Neural cell (in vitro differentiated cells): ENCODE measurements at regions not wholly inside any gene's neighbourhood (a gene's known extent, or its start where the extent isn't known, plus 50 kb on each side); places are given as distances from the start of the nearest gene placed in this dataset.

Experiments
- H2AFZ ChIP-seq: fragments of 200-600, 300-800 bp; sonication (generic), shearing (Covaris generic); 2 replicates; pipeline ENCODE4 v1.6.0; 2014; ENCODE audit warnings: low read depth, mild to moderate bottlenecking, antibody characterized with exemption, low read length, moderate library complexity
- H3F3A ChIP-seq: fragments of 200-600 bp; shearing (Covaris generic); 2 replicates; pipeline ENCODE4 v1.6.1; 2016; ENCODE audit warnings: mild to moderate bottlenecking, moderate library complexity, mixed read lengths, antibody characterized with exemption, low read length; ENCODE audit not compliant: insufficient read depth, poor library complexity, severe bottlenecking
- H3K27ac ChIP-seq: fragments of 200-600, 300-800 bp; sonication (generic), shearing (Covaris generic); 2 replicates; pipeline ENCODE4 v1.5.1; 2014; ENCODE audit warnings: mild to moderate bottlenecking, low read length, moderate library complexity
- H3K27me3 ChIP-seq: fragments of 300-800, 200-600 bp; sonication (generic), shearing (Covaris generic); 2 replicates; pipeline ENCODE4 v1.6.0; 2014; ENCODE audit warnings: mild to moderate bottlenecking, low read depth, low read length, moderate library complexity; ENCODE audit not compliant: insufficient read depth
- H3K36me3 ChIP-seq: fragments of 300-800, 200-600 bp; sonication (generic), shearing (Covaris generic); 2 replicates; pipeline ENCODE4 v1.5.1; 2014; ENCODE audit warnings: mild to moderate bottlenecking, antibody characterized with exemption, low read length, moderate library complexity; ENCODE audit not compliant: insufficient read depth
- H3K4me2 ChIP-seq: fragments of 300-800, 200-600 bp; sonication (generic), shearing (Covaris generic); 2 replicates; pipeline ENCODE4 v1.6.0; 2014; ENCODE audit warnings: mild to moderate bottlenecking, low read length
- H3K4me3 ChIP-seq: fragments of 300-800, 200-600 bp; sonication (generic), shearing (Covaris generic); 2 replicates; pipeline ENCODE4 v1.5.1; 2014; ENCODE audit warnings: mild to moderate bottlenecking, low read length, moderate library complexity
- H3K79me2 ChIP-seq: fragments of 200-600 bp; shearing (Covaris generic); replicated peaks from 2 replicates; pipeline ENCODE4 v1.6.0; 2014; ENCODE audit warnings: mild to moderate bottlenecking, low read length, moderate library complexity; ENCODE audit not compliant: insufficient read depth
- H3K9ac ChIP-seq: fragments of 300-800, 200-600 bp; sonication (generic), shearing (Covaris generic); 2 replicates; pipeline ENCODE4 v1.6.1; 2016; ENCODE audit warnings: mild to moderate bottlenecking, low read length, mixed read lengths
- H3K9me2 ChIP-seq: fragments of 200-600 bp; shearing (Covaris generic); 2 replicates; pipeline ENCODE4 v1.6.1; 2016; ENCODE audit warnings: mild to moderate bottlenecking, low read length, mixed read lengths; ENCODE audit not compliant: insufficient read depth
- H3K9me3 ChIP-seq: fragments of 200-600, 300-800 bp; sonication (generic), shearing (Covaris generic); 2 replicates; pipeline ENCODE4 v1.6.1; 2016; ENCODE audit warnings: mild to moderate bottlenecking, mixed run types, low read length, moderate library complexity, mixed read lengths
- H4K20me1 ChIP-seq: fragments of 200-600 bp; shearing (Covaris generic); 2 replicates; pipeline ENCODE4 v1.6.1; 2016; ENCODE audit warnings: mild to moderate bottlenecking, mixed run types; ENCODE audit not compliant: insufficient read depth
- EP300 ChIP-seq: fragments of 450-650 bp; conservative IDR thresholded peaks from 2 replicates; pipeline ENCODE4 v1.6.1; 2014; ENCODE audit warnings: antibody characterized with exemption, mild to moderate bottlenecking, moderate library complexity; ENCODE audit not compliant: poor library complexity, severe bottlenecking
- EZH2 ChIP-seq: fragments of 200-600, 300-800 bp; shearing (Covaris generic), sonication (generic); IDR thresholded peaks from 2 replicates; pipeline ENCODE4 v1.6.1; 2014; ENCODE audit warnings: antibody characterized with exemption, low read length, borderline replicate concordance, mild to moderate bottlenecking; ENCODE audit not compliant: insufficient read depth, poor library complexity, severe bottlenecking
- MXI1 ChIP-seq: fragments of 450-650 bp; conservative IDR thresholded peaks from 2 replicates; pipeline ENCODE4 v1.6.1; 2014; ENCODE audit warnings: antibody characterized with exemption, mild to moderate bottlenecking; ENCODE audit not compliant: poor library complexity, severe bottlenecking
- POLR2AphosphoS5 ChIP-seq: IDR thresholded peaks from 2 replicates; pipeline ENCODE4 v1.6.1; 2012
- RAD21 ChIP-seq: fragments of 450-650 bp; conservative IDR thresholded peaks from 2 replicates; pipeline ENCODE4 v1.6.1; 2014; ENCODE audit warnings: antibody characterized with exemption, mild to moderate bottlenecking, moderate library complexity
- SMC3 ChIP-seq: fragments of 450-650 bp; conservative IDR thresholded peaks from 2 replicates; pipeline ENCODE4 v1.6.1; 2014; ENCODE audit warnings: antibody characterized with exemption, mild to moderate bottlenecking, moderate library complexity; ENCODE audit not compliant: poor library complexity
- TAF1 ChIP-seq: IDR thresholded peaks from 2 replicates; pipeline ENCODE4 v1.6.1; 2012; ENCODE audit warnings: low read depth
- TF ChIP-seq, protein P1 (sequence below): IDR thresholded peaks from 2 replicates; pipeline ENCODE4 v1.6.1; 2012; ENCODE audit warnings: borderline replicate concordance
- TF ChIP-seq, protein P2 (sequence below): fragments of 450-650 bp; IDR thresholded peaks from 2 replicates; pipeline ENCODE4 v1.5.1; 2014; ENCODE audit warnings: antibody characterized with exemption, mild to moderate bottlenecking, moderate library complexity; ENCODE audit not compliant: poor library complexity, severe bottlenecking

DNA sequence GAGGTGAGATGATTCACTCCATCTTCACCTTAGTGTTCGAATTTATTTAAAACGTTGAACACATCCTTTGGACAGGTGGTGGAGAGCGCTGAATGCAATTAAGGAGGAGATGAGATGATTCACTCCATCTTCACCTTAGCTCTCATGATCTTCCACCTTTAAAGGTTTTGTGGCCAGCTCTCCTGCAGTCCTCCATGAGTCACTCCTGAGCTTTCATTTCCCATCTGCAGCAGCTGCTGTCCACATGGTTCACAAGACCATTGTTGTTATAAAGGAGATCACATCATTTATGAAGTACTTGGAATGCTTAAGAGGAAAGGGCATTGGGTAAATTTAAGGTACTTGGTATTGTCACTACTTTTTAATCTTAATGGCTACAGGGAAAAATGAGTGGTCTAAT, 298.5 kb downstream of the PAX3 start:
- no peak overlapping the region for H3K27ac ChIP-seq
- H3K9ac ChIP-seq = no peak overlapping the region
- H3K4me3 ChIP-seq = no peak overlapping the region
- no peak for TF ChIP-seq EZH2
- TF ChIP-seq, protein P1, sequence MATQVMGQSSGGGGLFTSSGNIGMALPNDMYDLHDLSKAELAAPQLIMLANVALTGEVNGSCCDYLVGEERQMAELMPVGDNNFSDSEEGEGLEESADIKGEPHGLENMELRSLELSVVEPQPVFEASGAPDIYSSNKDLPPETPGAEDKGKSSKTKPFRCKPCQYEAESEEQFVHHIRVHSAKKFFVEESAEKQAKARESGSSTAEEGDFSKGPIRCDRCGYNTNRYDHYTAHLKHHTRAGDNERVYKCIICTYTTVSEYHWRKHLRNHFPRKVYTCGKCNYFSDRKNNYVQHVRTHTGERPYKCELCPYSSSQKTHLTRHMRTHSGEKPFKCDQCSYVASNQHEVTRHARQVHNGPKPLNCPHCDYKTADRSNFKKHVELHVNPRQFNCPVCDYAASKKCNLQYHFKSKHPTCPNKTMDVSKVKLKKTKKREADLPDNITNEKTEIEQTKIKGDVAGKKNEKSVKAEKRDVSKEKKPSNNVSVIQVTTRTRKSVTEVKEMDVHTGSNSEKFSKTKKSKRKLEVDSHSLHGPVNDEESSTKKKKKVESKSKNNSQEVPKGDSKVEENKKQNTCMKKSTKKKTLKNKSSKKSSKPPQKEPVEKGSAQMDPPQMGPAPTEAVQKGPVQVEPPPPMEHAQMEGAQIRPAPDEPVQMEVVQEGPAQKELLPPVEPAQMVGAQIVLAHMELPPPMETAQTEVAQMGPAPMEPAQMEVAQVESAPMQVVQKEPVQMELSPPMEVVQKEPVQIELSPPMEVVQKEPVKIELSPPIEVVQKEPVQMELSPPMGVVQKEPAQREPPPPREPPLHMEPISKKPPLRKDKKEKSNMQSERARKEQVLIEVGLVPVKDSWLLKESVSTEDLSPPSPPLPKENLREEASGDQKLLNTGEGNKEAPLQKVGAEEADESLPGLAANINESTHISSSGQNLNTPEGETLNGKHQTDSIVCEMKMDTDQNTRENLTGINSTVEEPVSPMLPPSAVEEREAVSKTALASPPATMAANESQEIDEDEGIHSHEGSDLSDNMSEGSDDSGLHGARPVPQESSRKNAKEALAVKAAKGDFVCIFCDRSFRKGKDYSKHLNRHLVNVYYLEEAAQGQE = no peak
- no peaks in the 10 kb centered on the region for H3F3A ChIP-seq
- no peaks in the 10 kb centered on the region for H3K27me3 ChIP-seq
- no peaks in the 10 kb centered on the region for H3K9me2 ChIP-seq
- no peak overlapping the region for H2AFZ ChIP-seq
- no peaks in the 10 kb centered on the region for H3K36me3 ChIP-seq
- H3K9me3 ChIP-seq = no peaks in the 10 kb centered on the region
- no peaks in the 10 kb centered on the region for H4K20me1 ChIP-seq
- H3K4me2 ChIP-seq = no peak overlapping the region
- H3K79me2 ChIP-seq = no peaks in the 10 kb centered on the region

DNA sequence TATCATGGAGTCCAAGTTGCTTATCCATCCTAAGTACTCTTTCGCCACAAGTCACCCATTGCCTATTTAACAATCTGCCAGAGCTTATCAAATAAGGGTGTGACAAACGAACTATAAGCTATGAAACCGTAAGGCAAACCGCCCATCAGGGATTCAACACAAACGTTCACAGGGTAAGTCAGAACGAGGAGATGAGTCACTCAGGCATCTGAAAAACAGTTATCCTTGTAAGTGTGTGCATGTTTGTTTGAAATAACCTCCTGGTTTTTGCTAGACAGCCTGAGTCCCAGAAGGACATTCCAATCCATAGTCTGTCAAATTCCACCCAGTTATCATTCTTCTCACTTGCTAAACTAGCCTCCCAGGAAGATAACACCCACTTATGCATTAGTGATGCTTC, 299.1 kb downstream of the PAX3 start:
- no peaks in the 10 kb centered on the region for H3K79me2 ChIP-seq
- H3F3A ChIP-seq = no peaks in the 10 kb centered on the region
- H3K27ac ChIP-seq = no peak overlapping the region
- H2AFZ ChIP-seq = no peak overlapping the region
- H3K4me2 ChIP-seq = no peak overlapping the region
- H3K4me3 ChIP-seq = no peak overlapping the region
- TF ChIP-seq SMC3 = no peak
- TF ChIP-seq EP300 = no peak
- TF ChIP-seq POLR2AphosphoS5 = no peak
- TF ChIP-seq, protein P1 = no peak
- TF ChIP-seq MXI1 = no peak
- TF ChIP-seq EZH2 = no peak
- no peak for TF ChIP-seq TAF1
- TF ChIP-seq RAD21 = no peak
- H3K9me2 ChIP-seq = no peaks in the 10 kb centered on the region
- H3K9ac ChIP-seq = no peak overlapping the region
- no peaks in the 10 kb centered on the region for H3K9me3 ChIP-seq
- no peaks in the 10 kb centered on the region for H3K36me3 ChIP-seq
- H3K27me3 ChIP-seq = no peaks in the 10 kb centered on the region
- H4K20me1 ChIP-seq = no peaks in the 10 kb centered on the region

DNA sequence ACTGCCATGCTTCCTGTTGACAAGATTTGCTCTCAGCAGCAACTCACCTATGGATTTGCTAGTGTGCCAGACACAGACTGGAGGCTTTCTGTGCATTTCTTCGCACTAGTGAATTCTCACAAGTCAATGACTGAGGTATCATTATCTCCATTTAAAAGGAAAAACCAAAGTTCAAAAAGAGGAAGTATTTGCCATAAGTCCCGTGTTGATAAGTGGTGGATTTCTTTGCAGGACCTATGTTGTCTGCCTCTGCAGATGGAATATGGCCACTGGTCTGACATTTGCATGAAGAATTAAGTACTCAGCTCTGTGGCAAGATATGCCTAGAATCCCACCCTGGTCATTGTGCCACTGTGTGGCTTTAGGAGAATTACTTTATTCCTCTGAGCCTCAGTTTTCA, 299.6 kb downstream of the PAX3 start:
- H3K9ac ChIP-seq = no peak overlapping the region
- no peaks in the 10 kb centered on the region for H3K79me2 ChIP-seq
- H3F3A ChIP-seq = no peaks in the 10 kb centered on the region
- no peaks in the 10 kb centered on the region for H3K9me3 ChIP-seq
- TF ChIP-seq, protein P2, sequence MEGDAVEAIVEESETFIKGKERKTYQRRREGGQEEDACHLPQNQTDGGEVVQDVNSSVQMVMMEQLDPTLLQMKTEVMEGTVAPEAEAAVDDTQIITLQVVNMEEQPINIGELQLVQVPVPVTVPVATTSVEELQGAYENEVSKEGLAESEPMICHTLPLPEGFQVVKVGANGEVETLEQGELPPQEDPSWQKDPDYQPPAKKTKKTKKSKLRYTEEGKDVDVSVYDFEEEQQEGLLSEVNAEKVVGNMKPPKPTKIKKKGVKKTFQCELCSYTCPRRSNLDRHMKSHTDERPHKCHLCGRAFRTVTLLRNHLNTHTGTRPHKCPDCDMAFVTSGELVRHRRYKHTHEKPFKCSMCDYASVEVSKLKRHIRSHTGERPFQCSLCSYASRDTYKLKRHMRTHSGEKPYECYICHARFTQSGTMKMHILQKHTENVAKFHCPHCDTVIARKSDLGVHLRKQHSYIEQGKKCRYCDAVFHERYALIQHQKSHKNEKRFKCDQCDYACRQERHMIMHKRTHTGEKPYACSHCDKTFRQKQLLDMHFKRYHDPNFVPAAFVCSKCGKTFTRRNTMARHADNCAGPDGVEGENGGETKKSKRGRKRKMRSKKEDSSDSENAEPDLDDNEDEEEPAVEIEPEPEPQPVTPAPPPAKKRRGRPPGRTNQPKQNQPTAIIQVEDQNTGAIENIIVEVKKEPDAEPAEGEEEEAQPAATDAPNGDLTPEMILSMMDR = no peak
- no peak for TF ChIP-seq MXI1
- no peaks in the 10 kb centered on the region for H3K27me3 ChIP-seq
- H3K4me2 ChIP-seq = no peak overlapping the region
- H2AFZ ChIP-seq = no peak overlapping the region
- H3K9me2 ChIP-seq = no peaks in the 10 kb centered on the region
- no peaks in the 10 kb centered on the region for H4K20me1 ChIP-seq
- H3K27ac ChIP-seq = no peak overlapping the region
- H3K4me3 ChIP-seq = no peak overlapping the region
- no peaks in the 10 kb centered on the region for H3K36me3 ChIP-seq
